H1 (cell line): ENCODE measurements at regions not wholly inside any gene's neighbourhood (a gene's known extent, or its start where the extent isn't known, plus 50 kb on each side); places are given as distances from the start of the nearest gene placed in this dataset.

ENCODE experiments used
- CTCF ChIP-seq, 3 experiments: IDR thresholded peaks; 1 replicate in 2 of 3; 2 replicates in 1 of 3; pipeline versions ENCODE4 v1.5.1 to v1.6.1; 2011; ENCODE audit warnings: low read length in 3 of 3, mild to moderate bottlenecking in 3 of 3, inconsistent platforms in 2 of 3, low read depth in 1 of 3, moderate library complexity in 1 of 3; ENCODE audit not compliant: insufficient read depth in 1 of 3; ENCODE audit errors: control extremely low read depth in 1 of 3
- POLR2A ChIP-seq, 2 experiments: IDR thresholded peaks; 1 replicate in 1 of 2; 2 replicates in 1 of 2; pipeline ENCODE4 v1.6.1; 2011; ENCODE audit warnings: low read depth in 2 of 2, low read length in 2 of 2, mild to moderate bottlenecking in 2 of 2; ENCODE audit errors: control extremely low read depth in 1 of 2
- RXRA ChIP-seq: IDR thresholded peaks from 2 replicates; pipeline ENCODE4 v1.6.1; 2011; ENCODE audit warnings: low read depth, mild to moderate bottlenecking, low read length, moderate library complexity; ENCODE audit not compliant: insufficient read depth

GRCh38 chr2:67218056-67218455, 179.1 kb upstream of the ETAA1 start:
- no peak for TF ChIP-seq RXRA
- no peak for TF ChIP-seq POLR2A (IDR thresholded peaks at IDR 0.05; ENCODE audit: control extremely low read depth in 1 of 2, low read depth in 2 of 2, low read length in 2 of 2)
- TF ChIP-seq CTCF (IDR thresholded peaks at IDR 0.05; ENCODE audit: control extremely low read depth in 1 of 3, insufficient read depth in 1 of 3, low read depth in 1 of 3, low read length in 3 of 3) = no peak
